Activated T-cell treated with anti-CD3 and anti-CD28 coated beads for 48 hours (primary cell): ENCODE measurements at regions not wholly inside any gene's neighbourhood (a gene's known extent, or its start where the extent isn't known, plus 50 kb on each side); places are given as distances from the start of the nearest gene placed in this dataset.

Experiments
- DNase-seq: peaks from one replicate; pipeline ENCODE4 v3.0.0-alpha.2; 2020; ENCODE audit warnings: low read depth

DNA sequence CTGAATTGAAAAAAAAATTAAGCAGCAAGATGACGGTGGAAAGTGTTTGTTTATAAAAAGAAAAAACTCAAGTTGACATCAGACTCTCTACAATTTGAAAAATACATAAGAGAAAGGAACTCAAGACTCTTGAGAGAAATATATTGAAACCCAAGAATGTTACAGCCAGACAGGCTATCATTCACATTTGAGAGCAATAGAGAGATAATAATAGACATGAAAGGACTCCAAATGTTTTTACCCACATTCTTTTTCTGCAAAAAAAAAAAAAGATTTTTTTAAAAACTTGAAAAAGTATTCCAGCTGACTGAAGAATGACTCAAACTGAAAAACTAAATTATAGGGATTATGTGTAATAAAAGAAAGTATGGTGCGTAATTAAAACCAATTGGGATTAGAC is 532.4 kb downstream of the INHBA start:
- DNase-seq: no peak

DNA sequence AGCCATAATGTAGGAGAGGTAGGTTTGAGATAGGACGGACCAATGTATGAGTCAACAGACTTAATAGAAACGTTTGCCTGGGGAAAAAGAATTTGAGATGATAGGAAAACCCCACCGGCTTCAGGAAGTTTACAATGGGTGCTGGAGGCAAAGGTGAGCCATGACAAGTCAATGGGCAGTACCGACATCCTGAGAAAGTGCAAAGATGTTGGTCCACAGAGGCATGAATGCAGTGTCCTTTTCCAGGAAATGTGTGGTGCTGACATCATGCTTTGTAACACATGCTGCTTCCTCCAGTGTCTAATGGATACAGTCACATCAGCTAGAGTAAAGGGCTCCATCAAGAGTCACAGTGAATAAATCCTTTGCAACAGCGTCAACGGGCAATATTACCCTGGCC is 533.6 kb downstream of the INHBA start:
- no peak for DNase-seq

DNA sequence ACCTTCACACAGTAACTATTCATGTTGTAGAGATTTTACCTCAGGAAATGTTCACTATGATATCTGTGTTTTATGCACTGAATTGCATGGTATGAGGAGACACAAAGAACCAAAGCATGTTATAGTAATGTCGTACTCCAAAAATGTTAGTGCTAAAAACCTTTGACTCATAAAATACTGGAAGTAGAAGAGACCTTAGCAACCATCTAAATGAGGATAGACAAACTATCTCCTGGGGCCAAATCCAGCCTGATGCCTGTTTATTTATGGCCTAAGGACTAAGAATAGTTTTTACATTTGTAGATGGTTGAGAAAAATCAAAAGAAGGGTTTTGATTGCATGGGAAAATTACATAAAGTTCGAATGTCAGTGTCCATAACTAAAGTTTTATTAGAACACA is 535.1 kb downstream of the INHBA start:
- DNase-seq: no peak

- DNase-seq: no peak
Observed at GRCh38 chr7:41164440-41164839, 538.5 kb downstream of the INHBA start.

DNA sequence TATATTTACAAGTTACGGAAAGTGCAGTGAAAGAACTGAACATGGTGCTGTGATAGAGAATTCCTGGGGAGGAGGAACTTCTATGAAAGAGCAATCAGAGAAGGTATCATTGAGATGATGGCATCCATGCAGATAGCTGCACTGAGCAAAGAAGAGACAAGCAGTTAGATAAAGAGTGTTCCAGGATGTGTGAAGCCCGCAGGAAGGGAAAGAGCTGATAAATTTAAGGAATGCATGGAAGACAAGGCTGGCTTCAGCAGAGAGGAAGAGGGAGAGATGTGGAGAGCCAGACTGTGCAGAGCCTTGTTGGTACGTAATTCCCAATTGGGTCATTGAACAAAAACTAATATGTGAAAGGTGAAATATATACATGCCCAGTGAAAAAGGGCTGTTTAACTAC is 538.9 kb downstream of the INHBA start:
- DNase-seq: no peak

DNA sequence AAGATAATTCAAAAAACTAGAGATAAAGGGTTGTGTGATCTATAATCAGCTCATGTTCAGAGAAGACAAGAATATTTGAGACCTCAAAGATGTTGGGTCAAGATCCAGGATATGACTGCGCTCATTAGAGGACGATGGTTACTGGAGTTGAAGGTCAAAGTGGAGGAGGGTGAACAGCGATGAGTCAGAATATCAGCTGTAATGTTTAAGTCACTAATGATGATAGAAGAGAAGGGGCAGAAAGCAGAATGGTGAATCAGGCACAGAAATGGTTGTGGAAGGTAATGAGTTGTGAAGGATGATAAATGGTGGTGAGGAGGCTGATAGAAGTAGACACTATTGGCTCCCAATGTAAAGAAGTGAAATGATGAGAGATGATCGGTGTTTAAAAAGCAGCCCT is 540.3 kb downstream of the INHBA start:
- no peak for DNase-seq

- no peak for DNase-seq
Observed at GRCh38 chr7:41161041-41161587, 541.8 kb downstream of the INHBA start.

DNA sequence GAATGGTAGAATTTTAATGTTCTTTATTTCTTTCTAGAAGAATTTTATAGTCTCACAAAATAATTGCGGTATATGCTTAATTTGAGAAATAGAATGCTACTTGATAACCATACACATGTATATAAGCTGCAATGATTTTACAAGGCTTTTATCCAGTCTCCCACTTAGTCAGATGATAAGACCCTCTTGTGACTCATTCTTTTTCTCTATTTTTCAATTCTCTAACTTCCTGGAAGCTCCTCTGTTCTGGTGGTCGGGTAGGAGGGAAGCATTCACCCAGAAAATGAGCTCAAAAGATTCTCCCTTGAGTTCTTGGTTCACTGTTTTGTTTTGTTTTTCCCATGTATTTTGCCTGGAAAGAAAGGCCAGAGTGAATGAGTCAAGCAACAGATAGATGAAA is 546.6 kb downstream of the INHBA start:
- no peak for DNase-seq

GRCh38 chr7:41153268-41153667 is 549.6 kb downstream of the INHBA start:
- DNase-seq: no peak

- DNase-seq: no peak
Observed at GRCh38 chr7:41152179-41152678, 550.7 kb downstream of the INHBA start.

DNA sequence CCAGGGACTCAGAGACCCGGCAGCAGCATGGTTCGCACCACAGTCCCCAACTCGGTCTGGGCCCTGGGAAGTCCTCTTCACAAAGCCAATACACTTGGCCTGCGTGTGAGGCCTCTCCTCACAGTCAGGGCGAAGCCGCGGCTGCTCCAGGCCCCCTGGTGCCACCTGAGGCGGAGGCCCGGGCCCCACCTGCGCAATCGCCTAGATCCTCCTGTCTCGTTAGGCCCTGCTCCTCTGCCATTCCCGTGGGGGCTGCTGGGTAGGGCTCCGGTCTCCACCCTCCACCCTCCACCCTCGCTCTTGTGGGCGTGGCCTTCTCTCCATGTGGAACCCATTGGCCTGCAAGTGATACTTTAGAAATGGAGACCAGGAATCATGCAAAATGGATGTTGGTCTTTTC is 553.3 kb downstream of the INHBA start:
- DNase-seq: no peak

GRCh38 chr7:41148521-41148951 is 554.4 kb downstream of the INHBA start:
- DNase-seq: no peak

GRCh38 chr7:41147606-41148485 is 555.0 kb downstream of the INHBA start:
- no peak for DNase-seq

DNA sequence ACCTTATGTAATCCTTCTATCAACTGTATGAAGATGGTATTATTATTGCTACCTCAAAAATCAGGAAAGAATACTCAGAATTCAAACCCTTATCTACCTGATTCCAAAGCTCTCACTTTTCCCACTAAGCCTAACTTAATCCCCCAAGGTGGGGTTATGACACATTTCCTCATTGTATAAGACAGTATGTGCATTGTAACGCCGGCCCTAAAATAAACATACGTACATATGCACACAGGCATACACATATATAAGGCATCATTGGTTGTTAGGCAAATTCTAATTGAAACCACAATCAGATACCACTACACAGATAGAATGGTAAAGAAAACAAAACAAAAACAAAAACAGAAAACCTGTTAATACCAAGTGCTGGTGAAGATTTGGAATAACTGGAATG is 556.5 kb downstream of the INHBA start:
- no peak for DNase-seq

DNA sequence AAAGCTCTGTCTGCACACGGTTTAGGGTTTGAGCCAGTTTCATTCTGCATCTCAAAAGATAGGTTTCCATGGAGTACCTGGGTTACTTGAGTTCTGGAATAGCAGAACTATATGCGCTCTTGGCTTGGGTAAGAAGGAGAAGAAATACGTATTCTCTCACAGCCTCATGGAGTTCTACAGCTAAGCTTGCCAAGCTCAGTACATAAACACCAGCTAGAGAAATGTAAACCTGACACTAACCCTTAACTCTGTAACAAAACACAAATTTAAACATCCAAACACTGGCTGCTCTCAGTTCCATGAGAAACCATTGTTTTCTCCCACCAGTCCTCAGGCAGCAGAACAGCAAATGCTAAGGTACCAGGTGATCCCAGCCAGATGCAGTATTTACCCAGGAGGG is 557.2 kb downstream of the INHBA start:
- DNase-seq: no peak

- DNase-seq: no peak
Observed at GRCh38 chr7:41142904-41143473, 559.9 kb downstream of the INHBA start.

- DNase-seq: no peak
Observed at GRCh38 chr7:41139789-41140188, 563.1 kb downstream of the INHBA start.

- DNase-seq: no peak
Observed at GRCh38 chr7:41136551-41136950, 566.3 kb downstream of the INHBA start.

- DNase-seq: no peak
Observed at GRCh38 chr7:41135511-41135910, 567.4 kb downstream of the INHBA start.

DNA sequence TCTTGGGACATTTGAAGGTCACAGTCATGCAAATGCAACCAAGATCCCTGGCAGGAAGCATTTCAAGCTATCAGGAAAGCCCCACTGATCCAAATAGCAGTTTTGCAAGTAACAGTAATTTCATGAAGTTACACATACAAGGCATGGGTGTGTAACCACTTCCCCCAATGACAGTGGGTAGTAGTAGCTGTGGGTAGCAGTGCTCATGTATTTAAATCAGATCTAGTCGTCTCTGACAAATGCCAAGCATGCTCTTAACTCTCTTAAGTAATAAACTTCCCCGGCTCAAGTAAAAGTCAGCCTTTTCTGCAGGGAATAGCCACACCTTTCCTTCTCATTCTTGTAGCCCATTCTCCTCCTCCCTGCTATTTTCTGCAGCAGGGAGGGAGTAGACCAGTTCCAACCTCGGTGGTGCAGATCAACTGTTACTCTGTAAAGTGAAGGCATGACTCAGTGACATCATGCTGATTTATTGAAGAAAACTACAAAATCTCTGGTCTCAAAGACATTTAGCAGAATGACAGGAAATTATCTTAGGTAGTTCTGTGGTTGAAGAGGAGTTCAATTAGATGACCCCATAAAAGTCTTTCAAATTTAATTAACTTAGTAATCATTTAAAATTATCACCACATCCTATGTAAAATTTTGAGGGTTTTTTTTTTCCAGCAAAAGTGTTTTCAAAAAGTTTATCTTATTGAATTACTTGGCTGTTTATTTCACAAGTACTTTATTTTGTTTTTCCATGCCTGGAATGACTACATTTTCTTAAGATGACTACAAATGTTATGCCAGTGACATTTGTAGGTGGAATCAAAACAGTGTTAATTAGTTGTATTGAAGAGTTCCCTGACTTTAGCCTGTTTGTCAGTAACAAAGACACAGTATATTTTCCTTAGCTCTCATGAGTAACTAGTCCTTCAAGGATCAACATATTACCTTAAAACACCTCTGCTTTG is 568.3 kb downstream of the INHBA start:
- no peak for DNase-seq

DNA sequence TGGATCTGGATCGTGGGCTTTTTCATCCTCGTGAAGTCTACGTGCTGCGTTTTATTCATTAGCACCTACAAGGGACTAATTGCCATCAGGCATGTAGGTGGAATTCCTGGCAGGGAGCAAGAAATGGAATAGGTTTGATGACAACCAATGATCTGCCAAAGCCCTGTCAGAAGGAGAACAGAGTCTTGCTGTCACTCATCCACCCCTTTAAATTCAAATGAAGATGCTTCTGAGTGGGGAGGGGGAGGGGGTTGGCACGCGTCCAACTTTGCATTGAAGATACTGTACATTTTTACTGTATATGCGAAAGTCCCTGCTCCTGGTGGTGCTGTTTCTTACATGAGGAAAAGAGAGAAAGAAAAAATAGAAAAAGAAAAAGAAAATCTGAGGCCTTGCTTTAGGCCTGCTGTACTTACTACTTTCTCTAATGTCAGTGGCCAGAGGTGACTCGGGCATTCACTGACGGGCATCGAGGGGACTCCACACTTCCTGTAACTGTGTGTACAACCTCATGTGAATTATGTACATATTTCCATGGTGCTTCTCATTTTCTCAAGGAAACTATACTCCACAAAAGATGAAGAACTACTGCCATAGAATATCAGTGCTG is 569.1 kb downstream of the INHBA start:
- DNase-seq: no peak

DNA sequence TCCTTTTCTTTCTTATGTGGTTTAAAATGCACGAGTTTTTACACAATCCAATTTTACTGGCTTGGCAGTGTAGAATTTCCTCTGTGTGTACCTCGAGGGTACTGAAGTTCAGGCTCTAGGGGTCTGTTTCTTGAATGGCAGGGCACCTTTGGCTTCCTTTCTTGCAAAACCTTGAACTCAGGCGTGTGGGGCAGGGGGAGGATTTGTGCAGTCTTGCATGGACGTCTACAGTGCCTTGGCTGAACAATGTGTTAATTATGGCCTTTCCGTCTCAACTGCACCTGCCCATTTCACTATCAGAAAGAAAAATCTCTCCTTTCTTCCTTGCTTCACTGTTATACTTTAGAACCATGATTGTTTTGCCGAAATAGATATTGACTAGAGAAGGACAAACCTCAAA is 570.9 kb downstream of the INHBA start:
- no peak for DNase-seq
